Activated CD4-positive, CD25-positive, alpha-beta regulatory T cell treated with anti-CD3 and anti-CD28 coated beads, Interleukin-2, amount 50 U/mL, for 24 hours (primary cell): ENCODE measurements at regions not wholly inside any gene's neighbourhood (a gene's known extent, or its start where the extent isn't known, plus 50 kb on each side); places are given as distances from the start of the nearest gene placed in this dataset.

Experiments
- ATAC-seq, 2 donors: fragments of 150-1000 bp; cut with Tn5 transposase; one replicate each; pipeline ENCODE4 v1.10.0; 2021; ENCODE audit warnings: mild to moderate bottlenecking in 1 of 2, moderate library complexity in 1 of 2

GRCh38 chr7:25789701-25790640, 362.0 kb upstream of the NFE2L3 start:
- ATAC-seq: no peak

GRCh38 chr7:25790963-25791362, 361.0 kb upstream of the NFE2L3 start:
- no peak for ATAC-seq

- no peak for ATAC-seq
These were observed 359.4 kb upstream of the NFE2L3 start for GRCh38 chr7:25792586-25792985.

GRCh38 chr7:25795824-25796235, 356.2 kb upstream of the NFE2L3 start:
- no peak for ATAC-seq

GRCh38 chr7:25798344-25798743, 353.7 kb upstream of the NFE2L3 start:
- ATAC-seq: no peak

- ATAC-seq: no peak
These were observed 350.8 kb upstream of the NFE2L3 start for GRCh38 chr7:25801214-25801613.

- ATAC-seq: no peak
These were observed 349.9 kb upstream of the NFE2L3 start for GRCh38 chr7:25802057-25802456.

GRCh38 chr7:25802473-25802872, 349.5 kb upstream of the NFE2L3 start:
- no peak for ATAC-seq

GRCh38 chr7:25803117-25803887, 348.7 kb upstream of the NFE2L3 start:
- no peak for ATAC-seq

GRCh38 chr7:25804154-25804553, 347.8 kb upstream of the NFE2L3 start:
- no peak for ATAC-seq

GRCh38 chr7:25805027-25805687, 346.8 kb upstream of the NFE2L3 start:
- no peak for ATAC-seq

- ATAC-seq: no peak
These were observed 344.8 kb upstream of the NFE2L3 start for GRCh38 chr7:25807086-25807611.

- ATAC-seq: no peak
These were observed 342.6 kb upstream of the NFE2L3 start for GRCh38 chr7:25809441-25809840.

- ATAC-seq: no peak
These were observed 339.7 kb upstream of the NFE2L3 start for GRCh38 chr7:25812086-25812850.

GRCh38 chr7:25813381-25813780, 338.6 kb upstream of the NFE2L3 start:
- no peak for ATAC-seq

GRCh38 chr7:25815711-25816110, 336.3 kb upstream of the NFE2L3 start:
- no peak for ATAC-seq

GRCh38 chr7:25820432-25821040, 331.5 kb upstream of the NFE2L3 start:
- ATAC-seq: no peak

GRCh38 chr7:25821225-25821624, 330.8 kb upstream of the NFE2L3 start:
- ATAC-seq: no peak

- no peak for ATAC-seq
These were observed 329.2 kb upstream of the NFE2L3 start for GRCh38 chr7:25822823-25823222.

GRCh38 chr7:25823571-25823970, 328.4 kb upstream of the NFE2L3 start:
- no peak for ATAC-seq

GRCh38 chr7:25828468-25828867, 323.5 kb upstream of the NFE2L3 start:
- no peak for ATAC-seq

- ATAC-seq: no peak
These were observed 322.3 kb upstream of the NFE2L3 start for GRCh38 chr7:25829663-25830062.
